GM19238 (cell line): ENCODE measurements at regions not wholly inside any gene's neighbourhood (a gene's known extent, or its start where the extent isn't known, plus 50 kb on each side); places are given as distances from the start of the nearest gene placed in this dataset.
"Not testable (repeated sequence)": the region's sequence is repeated elsewhere in the genome, so short reads cannot be mapped to it uniquely, and the experiment has no call there.

Experiments
- DNase-seq: peaks from one replicate; pipeline ENCODE4 v3.0.0; 2011; ENCODE audit warnings: low spot score; ENCODE audit not compliant: insufficient read length

GRCh38 chr1:5734996-5735395 is 257.2 kb downstream of the NPHP4 start:
- DNase-seq = no peak

GRCh38 chr1:5734414-5734813 is 257.8 kb downstream of the NPHP4 start:
- no peak for DNase-seq

- DNase-seq = no peak
These were observed 258.6 kb downstream of the NPHP4 start for GRCh38 chr1:5733596-5733995.

GRCh38 chr1:5731110-5731423 is 261.2 kb downstream of the NPHP4 start:
- DNase-seq = no peak

GRCh38 chr1:5730272-5731109 is 261.7 kb downstream of the NPHP4 start:
- no peak for DNase-seq

- DNase-seq = no peak
These were observed 262.5 kb downstream of the NPHP4 start for GRCh38 chr1:5729636-5730145.

GRCh38 chr1:5728663-5729355 is 263.4 kb downstream of the NPHP4 start:
- no peak for DNase-seq

- no peak for DNase-seq
These were observed 264.2 kb downstream of the NPHP4 start for GRCh38 chr1:5727871-5728643.

GRCh38 chr1:5727191-5727590 is 265.0 kb downstream of the NPHP4 start:
- no peak for DNase-seq

GRCh38 chr1:5726586-5727184 is 265.5 kb downstream of the NPHP4 start:
- not testable (repeated sequence) for DNase-seq

GRCh38 chr1:5725855-5726585 is 266.2 kb downstream of the NPHP4 start:
- DNase-seq = no peak

GRCh38 chr1:5725406-5725805 is 266.8 kb downstream of the NPHP4 start:
- no peak for DNase-seq

- no peak for DNase-seq
These were observed 267.4 kb downstream of the NPHP4 start for GRCh38 chr1:5724847-5725246.

GRCh38 chr1:5722635-5723164 is 269.5 kb downstream of the NPHP4 start:
- no peak for DNase-seq

GRCh38 chr1:5721634-5722215 is 270.5 kb downstream of the NPHP4 start:
- DNase-seq = no peak

- DNase-seq = no peak
These were observed 271.3 kb downstream of the NPHP4 start for GRCh38 chr1:5720936-5721335.

- no peak for DNase-seq
These were observed 271.7 kb downstream of the NPHP4 start for GRCh38 chr1:5720484-5720883.

GRCh38 chr1:5720045-5720444 is 272.2 kb downstream of the NPHP4 start:
- DNase-seq = no peak

GRCh38 chr1:5718831-5719632 is 273.2 kb downstream of the NPHP4 start:
- DNase-seq = no peak
